Astrocyte of the cerebellum (primary cell): ENCODE measurements at regions not wholly inside any gene's neighbourhood (a gene's known extent, or its start where the extent isn't known, plus 50 kb on each side); places are given as distances from the start of the nearest gene placed in this dataset.
"Not testable (repeated sequence)": the region's sequence is repeated elsewhere in the genome, so short reads cannot be mapped to it uniquely, and the experiment has no call there.

Experiments
- DNase-seq: peaks from one replicate; pipeline ENCODE4 v3.0.0-alpha.2; 2011; ENCODE audit warnings: low read depth
- H3K4me3 ChIP-seq: 2 replicates; pipeline ENCODE4 v1.5.1; 2011; ENCODE audit warnings: mild to moderate bottlenecking, low read depth, low read length, moderate library complexity
- in situ Hi-C: cut with HindIII; loops from 2 replicates; pipeline ENCODE4 v1.10.0; 2017; ENCODE audit warnings: low sequenced_read_pairs
- TF ChIP-seq, protein P1 (sequence below): IDR thresholded peaks from 2 replicates; pipeline ENCODE4 v1.5.1; 2012; ENCODE audit warnings: low read length, low read depth, moderate library complexity, mild to moderate bottlenecking; ENCODE audit errors: missing control alignments

DNA sequence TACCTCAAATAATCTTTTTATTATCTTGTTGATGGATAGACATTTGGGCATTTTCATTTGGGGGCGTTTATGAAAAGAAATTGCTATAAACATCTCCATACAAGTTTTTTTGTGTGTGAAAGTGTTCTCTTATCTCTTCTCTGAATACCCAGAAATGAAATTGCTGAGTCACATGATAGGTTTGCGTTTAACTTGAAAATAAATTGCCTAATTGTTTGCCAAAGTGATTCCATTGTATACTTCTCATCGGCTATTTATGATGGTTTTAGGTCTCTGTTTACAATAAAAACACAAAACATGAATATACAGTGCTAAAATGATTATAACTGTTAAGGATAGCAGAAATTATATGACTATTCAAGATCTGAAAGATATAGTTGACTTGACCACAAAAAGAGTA, 361.7 kb downstream of the TAF11L14 start:
- DNase-seq, result no peak
- in situ Hi-C loops, result no loop called here
- TF ChIP-seq, protein P1, sequence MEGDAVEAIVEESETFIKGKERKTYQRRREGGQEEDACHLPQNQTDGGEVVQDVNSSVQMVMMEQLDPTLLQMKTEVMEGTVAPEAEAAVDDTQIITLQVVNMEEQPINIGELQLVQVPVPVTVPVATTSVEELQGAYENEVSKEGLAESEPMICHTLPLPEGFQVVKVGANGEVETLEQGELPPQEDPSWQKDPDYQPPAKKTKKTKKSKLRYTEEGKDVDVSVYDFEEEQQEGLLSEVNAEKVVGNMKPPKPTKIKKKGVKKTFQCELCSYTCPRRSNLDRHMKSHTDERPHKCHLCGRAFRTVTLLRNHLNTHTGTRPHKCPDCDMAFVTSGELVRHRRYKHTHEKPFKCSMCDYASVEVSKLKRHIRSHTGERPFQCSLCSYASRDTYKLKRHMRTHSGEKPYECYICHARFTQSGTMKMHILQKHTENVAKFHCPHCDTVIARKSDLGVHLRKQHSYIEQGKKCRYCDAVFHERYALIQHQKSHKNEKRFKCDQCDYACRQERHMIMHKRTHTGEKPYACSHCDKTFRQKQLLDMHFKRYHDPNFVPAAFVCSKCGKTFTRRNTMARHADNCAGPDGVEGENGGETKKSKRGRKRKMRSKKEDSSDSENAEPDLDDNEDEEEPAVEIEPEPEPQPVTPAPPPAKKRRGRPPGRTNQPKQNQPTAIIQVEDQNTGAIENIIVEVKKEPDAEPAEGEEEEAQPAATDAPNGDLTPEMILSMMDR, result no peak
- H3K4me3 ChIP-seq, result no peak overlapping the region

DNA sequence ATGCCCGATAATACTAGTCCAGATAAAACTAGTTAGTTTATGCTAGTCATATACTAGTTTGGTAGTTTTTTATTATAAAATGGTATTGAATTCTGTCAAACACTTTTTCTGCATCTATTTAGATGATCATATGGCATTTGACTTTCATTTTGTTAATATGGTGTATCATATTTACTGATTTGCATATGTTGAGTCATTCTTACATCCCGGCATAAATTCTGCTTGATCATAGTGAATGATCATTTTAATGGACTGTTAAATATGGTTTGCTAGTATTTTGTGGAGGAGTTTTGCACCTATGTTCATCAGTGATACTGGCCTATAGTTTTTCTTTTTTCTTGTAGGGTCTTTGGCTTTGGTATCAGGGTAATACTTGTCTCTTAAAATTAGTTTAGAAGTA, 365.6 kb downstream of the TAF11L14 start:
- in situ Hi-C loops, result no loop called here
- no peak overlapping the region for H3K4me3 ChIP-seq
- DNase-seq, result no peak
- TF ChIP-seq, protein P1, result no peak

DNA sequence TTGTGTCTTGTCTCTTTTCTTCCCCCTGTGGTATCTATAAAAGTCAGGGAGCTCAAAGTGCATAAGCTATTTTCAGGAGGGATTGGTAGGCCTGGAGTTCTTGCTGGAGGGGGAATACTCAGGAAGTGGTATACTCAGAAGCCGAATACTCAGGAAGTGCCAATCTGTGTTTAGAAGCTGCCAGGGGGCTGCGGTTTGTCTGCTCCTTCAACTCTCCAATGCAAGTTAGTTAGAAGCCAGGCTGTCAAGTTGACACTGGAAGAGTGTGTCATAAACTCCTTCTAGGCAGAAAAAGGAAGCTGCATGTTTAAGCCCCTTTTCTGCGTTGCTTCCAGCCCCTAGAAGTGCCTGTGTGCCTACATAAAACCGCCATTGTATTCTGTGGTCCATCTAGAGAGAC, 366.5 kb downstream of the TAF11L14 start:
- in situ Hi-C loops, result no loop called here
- TF ChIP-seq, protein P1, result no peak
- H3K4me3 ChIP-seq, result no peak overlapping the region
- DNase-seq, result no peak

GRCh38 chr5:18003312-18003711, 369.1 kb downstream of the TAF11L14 start:
- no peak for DNase-seq
- in situ Hi-C loops, result no loop called here
- no peak overlapping the region for H3K4me3 ChIP-seq
- TF ChIP-seq, protein P1, result no peak

DNA sequence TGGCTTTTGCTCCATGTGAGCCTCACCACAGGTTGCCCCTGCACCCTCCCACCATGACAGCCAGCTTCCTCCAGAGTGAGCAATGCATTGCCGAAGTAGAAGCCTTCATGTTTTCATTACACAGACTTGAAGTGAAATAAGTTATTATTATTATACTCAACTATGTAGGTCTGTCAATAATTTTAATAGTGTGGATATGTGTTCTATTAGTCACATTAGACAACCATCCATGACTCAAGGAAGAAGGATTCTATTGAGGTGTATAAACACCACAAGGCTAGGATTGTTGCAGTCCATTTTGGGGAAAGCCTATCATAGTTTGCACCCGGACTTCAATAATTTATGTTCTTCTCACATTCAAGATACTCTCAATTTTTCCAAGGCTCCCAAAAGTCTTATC, 369.5 kb downstream of the TAF11L14 start:
- no peak for DNase-seq
- no peak overlapping the region for H3K4me3 ChIP-seq
- in situ Hi-C loops, result no loop called here
- TF ChIP-seq, protein P1, result no peak

DNA sequence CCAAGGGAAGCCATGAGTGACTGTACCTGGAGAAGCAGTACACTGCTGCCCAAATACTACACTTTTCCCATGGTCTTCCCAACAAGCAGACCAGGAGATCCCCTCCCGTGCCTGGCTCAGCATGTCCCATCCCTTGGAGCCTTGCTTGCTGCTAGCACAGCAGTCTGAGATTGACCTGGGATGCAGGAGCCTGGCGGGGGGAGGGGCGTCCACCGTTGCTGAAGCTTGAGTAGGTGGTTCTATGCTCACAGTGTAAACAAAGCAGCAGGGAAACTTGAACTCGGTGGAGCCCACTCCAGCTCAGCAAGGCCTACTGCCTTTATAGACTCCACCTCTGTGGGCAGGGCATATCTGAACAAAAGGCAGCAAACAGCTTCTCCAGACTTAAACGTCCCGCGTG, 372.0 kb downstream of the TAF11L14 start:
- in situ Hi-C loops, H3K4me3 ChIP-seq, DNase-seq: not testable (repeated sequence)

- DNase-seq, result no peak
- TF ChIP-seq, protein P1, result no peak
- H3K4me3 ChIP-seq, result no peak overlapping the region
- in situ Hi-C loops, result no loop called here
These were observed 374.7 kb downstream of the TAF11L14 start for GRCh38 chr5:18008940-18009339.
